Osteoblast (primary cell): ENCODE measurements at regions not wholly inside any gene's neighbourhood (a gene's known extent, or its start where the extent isn't known, plus 50 kb on each side); places are given as distances from the start of the nearest gene placed in this dataset.
"Not testable (repeated sequence)": the region's sequence is repeated elsewhere in the genome, so short reads cannot be mapped to it uniquely, and the experiment has no call there.

Experiments used
- DNase-seq: peaks from one replicate; pipeline ENCODE4 v3.0.0; 2011; ENCODE audit warnings: low spot score, mixed read lengths; ENCODE audit not compliant: insufficient read length; ENCODE audit errors: missing footprints
- H2AFZ ChIP-seq: 2 replicates; pipeline ENCODE4 v1.6.0; 2011; ENCODE audit warnings: mild to moderate bottlenecking, low read length
- H3K27ac ChIP-seq: 2 replicates; pipeline ENCODE4 v1.5.1; 2011; ENCODE audit warnings: mild to moderate bottlenecking, low read depth, low read length, moderate library complexity
- H3K27me3 ChIP-seq: 2 replicates; pipeline ENCODE4 v1.6.0; 2012; ENCODE audit warnings: mild to moderate bottlenecking, control low read depth, inconsistent platforms, low read length, moderate library complexity; ENCODE audit not compliant: insufficient read depth
- H3K36me3 ChIP-seq: 2 replicates; pipeline ENCODE4 v1.5.1; 2011; ENCODE audit warnings: mild to moderate bottlenecking, low read length, control low read depth, moderate library complexity; ENCODE audit not compliant: insufficient read depth
- H3K4me1 ChIP-seq: 2 replicates; pipeline ENCODE4 v1.5.1; 2011; ENCODE audit warnings: mild to moderate bottlenecking, low read length, control low read depth, moderate library complexity; ENCODE audit not compliant: insufficient read depth
- H3K4me2 ChIP-seq: 2 replicates; pipeline ENCODE4 v1.6.0; 2011; ENCODE audit warnings: mild to moderate bottlenecking, low read length; ENCODE audit not compliant: insufficient read depth
- H3K4me3 ChIP-seq: fragments of 200-600 bp; sonication (generic); 3 replicates; pipeline ENCODE4 v1.5.1; 2012; ENCODE audit warnings: mild to moderate bottlenecking, low read length, inconsistent platforms; ENCODE audit not compliant: insufficient read depth
- H3K79me2 ChIP-seq: 2 replicates; pipeline ENCODE4 v1.6.0; 2012; ENCODE audit warnings: mild to moderate bottlenecking, low read length, control low read depth, inconsistent platforms; ENCODE audit not compliant: insufficient read depth
- H3K9me3 ChIP-seq: 2 replicates; pipeline ENCODE4 v1.5.1; 2011; ENCODE audit warnings: low read depth, low read length, control low read depth
- H4K20me1 ChIP-seq: 2 replicates; pipeline ENCODE4 v1.6.0; 2012; ENCODE audit warnings: mild to moderate bottlenecking, low read length, control low read depth; ENCODE audit not compliant: insufficient read depth
- CTCF ChIP-seq: IDR thresholded peaks from 2 replicates; pipeline ENCODE4 v1.5.1; 2011; ENCODE audit warnings: mild to moderate bottlenecking, low read depth, low read length, moderate library complexity; ENCODE audit errors: extremely low read depth

- peaks cover 27% of the 10 kb centered on the region for H3K4me1 ChIP-seq
- H3K4me3 ChIP-seq: no peak overlapping the region
- H3K79me2 ChIP-seq: no peaks in the 10 kb centered on the region
- H3K9me3 ChIP-seq: no peaks in the 10 kb centered on the region
- peak overlapping the region; percentile 11 for H3K4me2 ChIP-seq
- no peak for DNase-seq
- H3K27me3 ChIP-seq: no peaks in the 10 kb centered on the region
- TF ChIP-seq CTCF: no peak
- H4K20me1 ChIP-seq: no peaks in the 10 kb centered on the region
- H2AFZ ChIP-seq: no peak overlapping the region
- H3K36me3 ChIP-seq: no peaks in the 10 kb centered on the region
- H3K27ac ChIP-seq: no peak overlapping the region
Observed at GRCh38 chr5:71924325-71924724, 182.9 kb upstream of the MAP1B start.

GRCh38 chr5:71924980-71925379 lies 182.3 kb upstream of the MAP1B start:
- H3K27ac ChIP-seq: no peak overlapping the region
- no peaks in the 10 kb centered on the region for H3K36me3 ChIP-seq
- DNase-seq: no peak
- peaks cover 27% of the 10 kb centered on the region for H3K4me1 ChIP-seq
- H3K4me2 ChIP-seq: no peak overlapping the region
- H3K4me3 ChIP-seq: no peak overlapping the region
- H2AFZ ChIP-seq: peak overlapping the region; percentile 79
- H3K79me2 ChIP-seq: no peaks in the 10 kb centered on the region
- no peaks in the 10 kb centered on the region for H4K20me1 ChIP-seq
- no peak for TF ChIP-seq CTCF
- H3K9me3 ChIP-seq: no peaks in the 10 kb centered on the region
- H3K27me3 ChIP-seq: peaks cover 2% of the 10 kb centered on the region

- Histone ChIP-seq H2AFZ (peak overlapping the region; percentile 79), H4K20me1 (no peaks in the 10 kb centered on the region), H3K9me3 (no peaks in the 10 kb centered on the region), H3K27me3 (peaks cover 2% of the 10 kb centered on the region), H3K36me3 (no peaks in the 10 kb centered on the region), H3K27ac (no peak overlapping the region), H3K4me2 (no peak overlapping the region), H3K79me2 (no peaks in the 10 kb centered on the region), H3K4me3 (no peak overlapping the region), H3K4me1 (peaks cover 27% of the 10 kb centered on the region)
- no peak for TF ChIP-seq CTCF
- DNase-seq: no peak
Observed at GRCh38 chr5:71925608-71926091, 181.6 kb upstream of the MAP1B start.

- no peak overlapping the region for H3K4me3 ChIP-seq
- H4K20me1 ChIP-seq: no peaks in the 10 kb centered on the region
- H3K36me3 ChIP-seq: no peaks in the 10 kb centered on the region
- no peak overlapping the region for H2AFZ ChIP-seq
- peaks cover 32% of the 10 kb centered on the region for H3K4me1 ChIP-seq
- no peaks in the 10 kb centered on the region for H3K9me3 ChIP-seq
- no peak overlapping the region for H3K27ac ChIP-seq
- no peak for DNase-seq
- TF ChIP-seq CTCF: no peak
- no peaks in the 10 kb centered on the region for H3K79me2 ChIP-seq
- peaks cover 2% of the 10 kb centered on the region for H3K27me3 ChIP-seq
- no peak overlapping the region for H3K4me2 ChIP-seq
Observed at GRCh38 chr5:71929003-71929402, 178.3 kb upstream of the MAP1B start.

- DNase-seq, H3K79me2 ChIP-seq, H3K4me3 ChIP-seq, H3K4me2 ChIP-seq, H3K36me3 ChIP-seq, H3K9me3 ChIP-seq, H4K20me1 ChIP-seq, H3K27ac ChIP-seq, H2AFZ ChIP-seq, H3K27me3 ChIP-seq: not testable (repeated sequence)
- H3K4me1 ChIP-seq: peaks cover 16% of the 10 kb centered on the region
Observed at GRCh38 chr5:71930554-71930953, 176.7 kb upstream of the MAP1B start.
